PC-3 (cell line): ENCODE measurements at regions not wholly inside any gene's neighbourhood (a gene's known extent, or its start where the extent isn't known, plus 50 kb on each side); places are given as distances from the start of the nearest gene placed in this dataset.

Experiments
- ATAC-seq: fragments of 200-7000 bp; cut with Tn5 transposase; 2 replicates; pipeline ENCODE4 v1.9.1; 2020; ENCODE audit warnings: mild to moderate bottlenecking, moderate library complexity
- BruUV-seq: library from RNA; stranded (reverse); fragments of 400-500 nt; replicated peaks from 2 replicates; lab custom pipeline; 2021; lab: Mats Ljungman, UMichigan
- CTCF ChIA-PET: fragments of 300-600 bp; sonication (Branson Sonifier 250); formaldehyde crosslinking; loops from one replicate; lab custom pipeline; 2022; ENCODE audit warnings: antibody characterized with exemption; lab: Charles Lee
- POLR2A ChIA-PET: fragments of 300-600 bp; sonication (Branson Sonifier 250); formaldehyde crosslinking; loops from one replicate; lab custom pipeline; 2022; ENCODE audit warnings: antibody characterized with exemption; ENCODE audit not compliant: unreplicated experiment; lab: Charles Lee
- DNase-seq: peaks from one replicate; pipeline ENCODE4 v3.0.0-alpha.2; 2015
- H2AFZ ChIP-seq: fragments of 300-600 bp; sonication (generic); 2 replicates; pipeline ENCODE4 v1.6.0; 2016; ENCODE audit warnings: antibody characterized with exemption, low read length
- H3F3A ChIP-seq: fragments of 300-600 bp; sonication (generic); one replicate; pipeline ENCODE4 v1.6.0; 2017; ENCODE audit warnings: antibody characterized with exemption, low read length, control low read depth, mild to moderate bottlenecking; ENCODE audit not compliant: unreplicated experiment
- H3K27ac ChIP-seq: fragments of 300-600 bp; sonication (generic); 2 replicates; pipeline ENCODE4 v1.5.1; 2016; ENCODE audit warnings: mild to moderate bottlenecking, low read length
- H3K27me3 ChIP-seq: fragments of 300-600 bp; sonication (generic); 2 replicates; pipeline ENCODE4 v1.6.1; 2016; ENCODE audit warnings: low read length, mixed read lengths
- H3K36me3 ChIP-seq: fragments of 300-600 bp; sonication (generic); 2 replicates; pipeline ENCODE4 v1.6.1; 2016; ENCODE audit warnings: low read depth, mixed run types, low read length, mixed read lengths
- H3K4me1 ChIP-seq: fragments of 300-600 bp; sonication (generic); 2 replicates; pipeline ENCODE4 v1.5.1; 2016; ENCODE audit warnings: low read length; ENCODE audit not compliant: insufficient read depth
- H3K4me2 ChIP-seq: fragments of 300-600 bp; sonication (generic); 2 replicates; pipeline ENCODE4 v1.6.0; 2016; ENCODE audit warnings: low read length
- H3K4me3 ChIP-seq: fragments of 300-600 bp; sonication (generic); 2 replicates; pipeline ENCODE4 v1.5.1; 2016; ENCODE audit warnings: mild to moderate bottlenecking, low read length, mixed read lengths
- H3K79me2 ChIP-seq: fragments of 300-600 bp; sonication (generic); 2 replicates; pipeline ENCODE4 v1.6.1; 2017; ENCODE audit warnings: low read length, mixed read lengths
- H3K9ac ChIP-seq: fragments of 300-600 bp; sonication (generic); 2 replicates; pipeline ENCODE4 v1.6.0; 2016; ENCODE audit warnings: mild to moderate bottlenecking, low read length
- H3K9me2 ChIP-seq: fragments of 300-600 bp; sonication (generic); replicated peaks from 2 replicates; pipeline ENCODE4 v1.6.1; 2016; ENCODE audit warnings: mixed run types, low read length, mixed read lengths
- H3K9me3 ChIP-seq: fragments of 300-600 bp; sonication (generic); 2 replicates; pipeline ENCODE4 v1.6.1; 2016; ENCODE audit warnings: low read length, mixed read lengths
- H4K20me1 ChIP-seq: fragments of 300-600 bp; sonication (generic); 2 replicates; pipeline ENCODE4 v1.6.1; 2016; ENCODE audit warnings: low read length, mixed read lengths
- CTCF ChIP-seq: fragments of 300-600 bp; sonication (generic); conservative IDR thresholded peaks from 2 replicates; pipeline ENCODE4 v1.5.1; 2017; ENCODE audit warnings: antibody characterized with exemption, low read depth, mild to moderate bottlenecking, low read length
- EZH2 ChIP-seq: fragments of 300-600 bp; sonication (generic); IDR thresholded peaks from one replicate; pipeline ENCODE4 v1.6.1; 2017; ENCODE audit warnings: antibody characterized with exemption, mild to moderate bottlenecking, low read length; ENCODE audit not compliant: unreplicated experiment
- EZH2phosphoT487 ChIP-seq: fragments of 300-600 bp; sonication (generic); IDR thresholded peaks from 2 replicates; pipeline ENCODE4 v1.6.1; 2018; ENCODE audit warnings: mild to moderate bottlenecking, antibody characterized with exemption, low read length, borderline replicate concordance
- intact Hi-C: fragments of 100-400 bp; cut with micrococcal nuclease; formaldehyde crosslinking; loops from 2 replicates; pipeline ENCODE4 v1.9.0; 2023

- Histone ChIP-seq H3K4me1 (no peaks in the 10 kb centered on the region), H3F3A (no peaks in the 10 kb centered on the region), H2AFZ (no peak overlapping the region), H3K4me2 (no peak overlapping the region), H3K79me2 (no peaks in the 10 kb centered on the region), H3K36me3 (no peaks in the 10 kb centered on the region), H3K9me2 (no peaks in the 10 kb centered on the region), H3K4me3 (no peak overlapping the region), H3K27ac (no peak overlapping the region), H3K9me3 (no peaks in the 10 kb centered on the region), H4K20me1 (no peaks in the 10 kb centered on the region), H3K9ac (no peak overlapping the region), H3K27me3 (no peaks in the 10 kb centered on the region)
- ChIA-PET POLR2A (no interaction called here), CTCF (no interaction called here)
- no peak for DNase-seq
- no peak for ATAC-seq
- no TSS peak for BruUV-seq
- TF ChIP-seq CTCF (no peak), EZH2phosphoT487 (no peak), EZH2 (no peak)
- intact Hi-C loops: no loop called here
These were observed 272.0 kb upstream of the DIO3 start for GRCh38 chr14:101289230-101289690.

GRCh38 chr14:101289911-101290310, 271.4 kb upstream of the DIO3 start:
- no peak for ATAC-seq
- POLR2A ChIA-PET: no interaction called here
- no peaks in the 10 kb centered on the region for H3K9me3 ChIP-seq
- BruUV-seq: no TSS peak
- H4K20me1 ChIP-seq: no peaks in the 10 kb centered on the region
- H3K36me3 ChIP-seq: no peaks in the 10 kb centered on the region
- H2AFZ ChIP-seq: no peak overlapping the region
- TF ChIP-seq CTCF (no peak), EZH2phosphoT487 (no peak), EZH2 (no peak)
- H3K27me3 ChIP-seq: no peaks in the 10 kb centered on the region
- no peaks in the 10 kb centered on the region for H3F3A ChIP-seq
- no peak for DNase-seq
- H3K9me2 ChIP-seq: no peaks in the 10 kb centered on the region
- H3K9ac ChIP-seq: no peak overlapping the region
- CTCF ChIA-PET: no interaction called here
- intact Hi-C loops: no loop called here
- H3K4me3 ChIP-seq: no peak overlapping the region
- H3K27ac ChIP-seq: no peak overlapping the region
- no peaks in the 10 kb centered on the region for H3K4me1 ChIP-seq
- H3K4me2 ChIP-seq: no peak overlapping the region
- H3K79me2 ChIP-seq: no peaks in the 10 kb centered on the region

- no peaks in the 10 kb centered on the region for H3K9me3 ChIP-seq
- no peaks in the 10 kb centered on the region for H4K20me1 ChIP-seq
- H3K9ac ChIP-seq: no peak overlapping the region
- no peak for TF ChIP-seq EZH2phosphoT487
- TF ChIP-seq EZH2: no peak
- no peak for TF ChIP-seq CTCF
- no peak overlapping the region for H2AFZ ChIP-seq
- no peak for ATAC-seq
- DNase-seq: no peak
- H3K4me3 ChIP-seq: no peak overlapping the region
- no peaks in the 10 kb centered on the region for H3K9me2 ChIP-seq
- no peak overlapping the region for H3K4me2 ChIP-seq
- no peak overlapping the region for H3K27ac ChIP-seq
- POLR2A ChIA-PET: no interaction called here
- no TSS peak for BruUV-seq
- H3K27me3 ChIP-seq: no peaks in the 10 kb centered on the region
- no peaks in the 10 kb centered on the region for H3K4me1 ChIP-seq
- intact Hi-C loops: no loop called here
- no peaks in the 10 kb centered on the region for H3F3A ChIP-seq
- H3K36me3 ChIP-seq: no peaks in the 10 kb centered on the region
- CTCF ChIA-PET: no interaction called here
- no peaks in the 10 kb centered on the region for H3K79me2 ChIP-seq
These were observed 270.7 kb upstream of the DIO3 start for GRCh38 chr14:101290611-101291010.
